Natural killer cell (primary cell): ENCODE measurements at regions not wholly inside any gene's neighbourhood (a gene's known extent, or its start where the extent isn't known, plus 50 kb on each side); places are given as distances from the start of the nearest gene placed in this dataset.
A peak's percentile ranks its signal among the peaks of the same experiment; 100 is the strongest.

Experiments
- ATAC-seq, 3 donors: fragments of 150-1000 bp in 2 of 3; fragments of 200-7000 bp in 1 of 3; cut with Tn5 transposase; 1 replicate in 1 of 3; 2 replicates in 2 of 3; pipeline ENCODE4 v1.10.0; 2021; ENCODE audit warnings: mild to moderate bottlenecking in 2 of 3, moderate library complexity in 2 of 3
- DNase-seq, 2 donors: peaks; one replicate each; pipeline versions ENCODE4 v3.0.0 to v3.0.0-alpha.2; 2013 to 2021; ENCODE audit warnings: mixed read lengths in 1 of 2
- H3K27ac ChIP-seq: one replicate; pipeline ENCODE4 v1.5.1; 2013; ENCODE audit warnings: mild to moderate bottlenecking, low read length
- H3K27me3 ChIP-seq: one replicate; pipeline ENCODE4 v1.6.1; 2013; ENCODE audit warnings: low read length; ENCODE audit not compliant: control insufficient read depth, insufficient read depth
- H3K36me3 ChIP-seq: one replicate; pipeline ENCODE4 v1.6.1; 2013; ENCODE audit warnings: low read length; ENCODE audit not compliant: control insufficient read depth, insufficient read depth
- H3K4me1 ChIP-seq: one replicate; pipeline ENCODE4 v1.6.1; 2013; ENCODE audit warnings: low read length; ENCODE audit not compliant: control insufficient read depth, insufficient read depth
- H3K4me3 ChIP-seq: one replicate; pipeline ENCODE4 v1.5.1; 2013; ENCODE audit warnings: low read length
- H3K9me3 ChIP-seq: one replicate; pipeline ENCODE4 v1.6.1; 2013; ENCODE audit warnings: low read length; ENCODE audit not compliant: control insufficient read depth, insufficient read depth
- H3K27ac Mint-ChIP-seq, 2 donors: one replicate each; pipeline ENCODE4 v1.8.0; 2022; ENCODE audit warnings: mild to moderate bottlenecking in 2 of 2, mixed read lengths in 2 of 2, moderate library complexity in 1 of 2
- H3K27me3 Mint-ChIP-seq, 2 donors: one replicate each; pipeline ENCODE4 v1.8.0; 2022; ENCODE audit warnings: low read depth in 2 of 2, mixed read lengths in 2 of 2
- H3K36me3 Mint-ChIP-seq: one replicate; pipeline ENCODE4 v1.8.0; 2022; ENCODE audit warnings: mixed read lengths
- H3K4me1 Mint-ChIP-seq, 2 donors: one replicate each; pipeline ENCODE4 v1.8.0; 2022; ENCODE audit warnings: mixed read lengths in 2 of 2
- H3K4me3 Mint-ChIP-seq: one replicate; pipeline ENCODE4 v1.8.0; 2022; ENCODE audit warnings: mild to moderate bottlenecking, moderate library complexity, mixed read lengths
- H3K9me3 Mint-ChIP-seq, 2 donors: one replicate each; pipeline ENCODE4 v1.8.0; 2022; ENCODE audit warnings: mixed read lengths in 2 of 2
- WGBS: methylation state at CpG from one replicate; pipeline ENCODE4 v1.1.7; 2013; ENCODE audit warnings: missing lambda C conversion rate; ENCODE audit not compliant: insufficient coverage; 5-methylcytosine and 5-hydroxymethylcytosine counted together
- intact Hi-C: fragments of 100-400 bp; cut with micrococcal nuclease; formaldehyde crosslinking; loops from one replicate; pipeline ENCODE4 v1.14.2; 2022
- TF ChIP-seq, protein P1 (sequence below): fragments of 200-600 bp; IDR thresholded peaks from one replicate; pipeline ENCODE4 v1.8.0; 2022; ENCODE audit warnings: antibody characterized with exemption

DNA sequence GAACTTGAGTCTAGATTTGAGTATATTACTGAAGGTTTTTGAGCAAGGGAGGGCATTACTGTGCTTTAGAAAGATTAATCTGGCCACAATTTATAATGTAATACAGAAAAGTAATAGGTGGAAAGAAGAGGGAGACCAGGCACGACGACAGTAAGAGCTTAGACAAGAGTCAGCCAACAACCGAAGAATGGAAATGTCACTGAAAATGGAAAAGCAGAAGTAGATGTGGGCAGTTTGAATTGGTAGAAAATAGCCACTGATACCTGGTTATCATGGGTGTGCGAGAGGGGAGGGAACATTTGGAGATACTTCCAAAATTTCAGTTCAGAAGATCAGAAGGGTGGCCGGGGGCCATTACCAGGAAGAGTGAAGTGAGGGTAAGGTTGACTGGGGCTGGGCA, 339.1 kb downstream of the UTRN start:
- Mint-ChIP-seq H3K27ac (peak overlapping the region; percentile 41 to 55), H3K27me3 (no peaks in the 10 kb centered on the region)
- WGBS = 82% methylated on average over 5 of the region's 5 CpGs

DNA sequence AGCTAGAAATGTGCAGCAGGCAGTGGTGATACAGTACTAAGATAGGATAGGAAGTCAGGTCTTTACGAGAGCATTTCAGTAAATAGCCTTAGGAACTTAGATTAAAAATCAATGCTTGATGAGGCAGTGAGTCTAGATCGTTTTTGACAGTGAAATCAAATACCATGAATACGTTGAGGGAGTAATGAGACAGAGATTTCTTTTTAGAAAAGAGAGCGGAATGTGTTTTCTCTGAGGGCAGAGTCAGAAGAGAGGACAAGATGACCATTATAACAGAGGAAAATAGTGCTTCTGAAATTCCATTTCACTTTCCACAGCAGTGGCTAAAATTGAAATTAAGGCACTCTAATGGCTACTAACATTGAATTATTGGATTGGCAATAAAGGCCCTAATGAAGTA, 339.6 kb downstream of the UTRN start:
- Histone ChIP-seq H3K36me3 (no peaks in the 10 kb centered on the region), H3K27ac (no peak overlapping the region), H3K27me3 (no peaks in the 10 kb centered on the region), H3K4me1 (no peaks in the 10 kb centered on the region), H3K4me3 (no peak overlapping the region), H3K9me3 (no peaks in the 10 kb centered on the region)
- H3K4me3 Mint-ChIP-seq = no peak overlapping the region
- H3K4me1 Mint-ChIP-seq = peaks cover 81 to 84% of the 10 kb centered on the region in 2 donors
- 99% methylated on average over 4 of the region's 4 CpGs for WGBS
- DNase-seq = no peak
- peak overlapping the region; percentile 41 to 55 for H3K27ac Mint-ChIP-seq
- intact Hi-C loops = no loop called here
- no peak for ATAC-seq
- H3K9me3 Mint-ChIP-seq = no peaks in the 10 kb centered on the region
- H3K27me3 Mint-ChIP-seq = no peaks in the 10 kb centered on the region
- no peaks in the 10 kb centered on the region for H3K36me3 Mint-ChIP-seq
- TF ChIP-seq, protein P1, sequence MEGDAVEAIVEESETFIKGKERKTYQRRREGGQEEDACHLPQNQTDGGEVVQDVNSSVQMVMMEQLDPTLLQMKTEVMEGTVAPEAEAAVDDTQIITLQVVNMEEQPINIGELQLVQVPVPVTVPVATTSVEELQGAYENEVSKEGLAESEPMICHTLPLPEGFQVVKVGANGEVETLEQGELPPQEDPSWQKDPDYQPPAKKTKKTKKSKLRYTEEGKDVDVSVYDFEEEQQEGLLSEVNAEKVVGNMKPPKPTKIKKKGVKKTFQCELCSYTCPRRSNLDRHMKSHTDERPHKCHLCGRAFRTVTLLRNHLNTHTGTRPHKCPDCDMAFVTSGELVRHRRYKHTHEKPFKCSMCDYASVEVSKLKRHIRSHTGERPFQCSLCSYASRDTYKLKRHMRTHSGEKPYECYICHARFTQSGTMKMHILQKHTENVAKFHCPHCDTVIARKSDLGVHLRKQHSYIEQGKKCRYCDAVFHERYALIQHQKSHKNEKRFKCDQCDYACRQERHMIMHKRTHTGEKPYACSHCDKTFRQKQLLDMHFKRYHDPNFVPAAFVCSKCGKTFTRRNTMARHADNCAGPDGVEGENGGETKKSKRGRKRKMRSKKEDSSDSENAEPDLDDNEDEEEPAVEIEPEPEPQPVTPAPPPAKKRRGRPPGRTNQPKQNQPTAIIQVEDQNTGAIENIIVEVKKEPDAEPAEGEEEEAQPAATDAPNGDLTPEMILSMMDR = no peak

More for the DNA sequence above, 339.1 kb downstream of the UTRN start:
- Mint-ChIP-seq H3K4me1 (peaks cover 81 to 84% of the 10 kb centered on the region in 2 donors), H3K9me3 (no peaks in the 10 kb centered on the region), H3K4me3 (no peak overlapping the region), H3K36me3 (no peaks in the 10 kb centered on the region)
- TF ChIP-seq, protein P1 = no peak
- no peak for DNase-seq
- H3K27me3 ChIP-seq = no peaks in the 10 kb centered on the region
- no peaks in the 10 kb centered on the region for H3K36me3 ChIP-seq
- H3K4me3 ChIP-seq = no peak overlapping the region
- intact Hi-C loops = no loop called here
- H3K27ac ChIP-seq = no peak overlapping the region
- no peak for ATAC-seq
- no peaks in the 10 kb centered on the region for H3K9me3 ChIP-seq
- H3K4me1 ChIP-seq = no peaks in the 10 kb centered on the region

DNA sequence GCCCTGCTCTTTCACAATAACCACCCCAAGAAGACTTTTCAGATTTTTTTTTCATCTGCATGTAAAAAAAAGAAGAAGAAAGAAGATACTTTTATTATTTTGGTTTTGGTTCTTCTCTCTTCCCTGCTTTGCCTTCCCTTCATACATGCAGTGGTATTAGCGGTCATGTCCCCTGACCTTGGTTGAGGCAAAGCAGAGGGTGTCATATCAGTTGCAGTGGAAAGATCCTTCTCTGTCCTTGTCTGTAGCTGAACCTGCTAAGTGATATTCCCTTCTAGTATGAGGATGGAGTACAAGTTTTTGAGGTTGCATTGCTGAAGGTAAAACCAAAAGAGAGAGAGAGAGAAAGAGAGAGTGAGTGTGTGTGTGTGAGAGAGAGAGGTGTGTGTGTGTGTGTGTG, 345.7 kb downstream of the UTRN start:
- ATAC-seq (no peak), DNase-seq (no peak)
- no peaks in the 10 kb centered on the region for H3K9me3 Mint-ChIP-seq
- H3K4me3 ChIP-seq = no peak overlapping the region
- peaks cover 3% of the 10 kb centered on the region for H3K36me3 ChIP-seq
- peaks cover 50 to 65% of the 10 kb centered on the region in 2 donors for H3K4me1 Mint-ChIP-seq
- no peak overlapping the region for H3K27ac ChIP-seq
- H3K27me3 ChIP-seq = no peaks in the 10 kb centered on the region
- H3K27ac Mint-ChIP-seq = peak overlapping the region; percentile 37 to 63
- no CpG with 5 or more reads among the region's 1 CpG for WGBS
- no peaks in the 10 kb centered on the region for H3K36me3 Mint-ChIP-seq
- TF ChIP-seq, protein P1 = no peak
- intact Hi-C loops = no loop called here
- no peaks in the 10 kb centered on the region for H3K27me3 Mint-ChIP-seq
- H3K9me3 ChIP-seq = no peaks in the 10 kb centered on the region
- H3K4me3 Mint-ChIP-seq = no peak overlapping the region
- H3K4me1 ChIP-seq = no peaks in the 10 kb centered on the region

DNA sequence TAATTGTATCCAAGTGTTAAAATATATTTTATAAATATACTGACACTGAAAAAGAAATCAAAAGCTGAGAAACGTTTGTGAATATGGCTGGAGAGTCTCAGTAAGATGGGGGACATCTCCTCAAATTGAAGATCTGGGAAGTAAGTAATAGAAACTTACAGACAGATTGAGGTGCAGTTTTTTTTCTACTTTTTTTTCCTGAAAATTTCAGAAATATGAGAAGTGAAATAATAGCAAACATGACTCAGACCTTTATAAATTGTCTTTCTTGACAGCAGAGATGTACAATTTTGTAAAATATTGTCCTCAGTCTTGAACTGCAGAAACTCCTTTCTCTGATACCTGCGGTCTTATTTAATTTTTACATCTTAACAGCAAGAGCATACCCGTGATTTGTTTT, 347.1 kb downstream of the UTRN start:
- DNase-seq (no peak), ATAC-seq (no peak)
- peaks cover 3% of the 10 kb centered on the region for H3K36me3 ChIP-seq
- no peaks in the 10 kb centered on the region for H3K9me3 ChIP-seq
- no peaks in the 10 kb centered on the region for H3K4me1 ChIP-seq
- H3K36me3 Mint-ChIP-seq = no peaks in the 10 kb centered on the region
- H3K4me3 Mint-ChIP-seq = no peak overlapping the region
- H3K9me3 Mint-ChIP-seq = no peaks in the 10 kb centered on the region
- no peak overlapping the region for H3K27ac ChIP-seq
- TF ChIP-seq, protein P1 = no peak
- H3K27ac Mint-ChIP-seq = no peak overlapping the region
- 50% methylated on average over 1 of the region's 3 CpGs for WGBS
- peaks cover 48 to 65% of the 10 kb centered on the region in 2 donors for H3K4me1 Mint-ChIP-seq
- no peaks in the 10 kb centered on the region for H3K27me3 ChIP-seq
- no peaks in the 10 kb centered on the region for H3K27me3 Mint-ChIP-seq
- intact Hi-C loops = no loop called here
- H3K4me3 ChIP-seq = no peak overlapping the region
